ENCODE measurements at regions not wholly inside any gene's neighbourhood (a gene's known extent, or its start where the extent isn't known, plus 50 kb on each side); places are given as distances from the start of the nearest gene placed in this dataset.

- H3K9me3 ChIP-seq (ENCODE audit: control insufficient read depth, insufficient read depth, low read depth, low read length): no peaks in the 10 kb centered on the region
- in situ Hi-C loops (cut with HindIII; ENCODE audit: low pct_unique_long_range_greater_than_20kb, low sequenced_read_pairs) (no loop called here), intact Hi-C loops (cut with micrococcal nuclease; ENCODE audit: unreplicated experiment) (no loop called here)
- BruUV-seq (replicated peaks): no TSS peak
- H3K36me3 ChIP-seq (ENCODE audit: control insufficient read depth, insufficient read depth, low read length): no peaks in the 10 kb centered on the region
- ChIA-PET POLR2A (no interaction called here), CTCF (no interaction called here)
- no peak overlapping the region for H3K27ac ChIP-seq (ENCODE audit: low read length)
- TF ChIP-seq POLR2AphosphoS5 (IDR thresholded peaks at IDR 0.05; ENCODE audit: low read depth, low read length) (no peak), CTCF (IDR thresholded peaks at IDR 0.05) (no peak), REST (IDR thresholded peaks at IDR 0.05; ENCODE audit: insufficient read depth in 1 of 2, low read depth in 2 of 2, low read length in 1 of 2) (no peak), TCF7L2 (IDR thresholded peaks at IDR 0.05; ENCODE audit: low read depth, low read length) (no peak), SIN3A (IDR thresholded peaks at IDR 0.05; ENCODE audit: borderline replicate concordance, insufficient read depth, low read depth, low read length) (no peak)
- ATAC-seq (no peak), DNase-seq (ENCODE audit: low read depth, low spot score) (no peak)
- H3K27me3 ChIP-seq (ENCODE audit: control insufficient read depth, insufficient read depth, low read length): no peaks in the 10 kb centered on the region; the same call in 1 of the 2 replicates
- no peak overlapping the region for H3K4me3 ChIP-seq (ENCODE audit: low read depth in 2 of 2, low read length in 2 of 2)
- H3K4me1 ChIP-seq (ENCODE audit: control insufficient read depth, insufficient read depth, low read length): no peaks in the 10 kb centered on the region
These were observed 326.3 kb upstream of the TSHZ2 start for GRCh38 chr20:52645822-52646221.

- no TSS peak for BruUV-seq (replicated peaks)
- Histone ChIP-seq H3K4me3 (ENCODE audit: low read depth in 2 of 2, low read length in 2 of 2) (no peak overlapping the region), H3K4me1 (ENCODE audit: control insufficient read depth, insufficient read depth, low read length) (no peaks in the 10 kb centered on the region), H3K27ac (ENCODE audit: low read length) (no peak overlapping the region), H3K9me3 (ENCODE audit: control insufficient read depth, insufficient read depth, low read depth, low read length) (no peaks in the 10 kb centered on the region), H3K27me3 (ENCODE audit: control insufficient read depth, insufficient read depth, low read length) (no peaks in the 10 kb centered on the region; the same call in 1 of the 2 replicates), H3K36me3 (ENCODE audit: control insufficient read depth, insufficient read depth, low read length) (no peaks in the 10 kb centered on the region)
- no peak for TF ChIP-seq TCF7L2 (IDR thresholded peaks at IDR 0.05; ENCODE audit: low read depth, low read length)
- no peak for TF ChIP-seq CTCF (IDR thresholded peaks at IDR 0.05)
- TF ChIP-seq REST (IDR thresholded peaks at IDR 0.05; ENCODE audit: insufficient read depth in 1 of 2, low read depth in 2 of 2, low read length in 1 of 2): no peak
- TF ChIP-seq SIN3A (IDR thresholded peaks at IDR 0.05; ENCODE audit: borderline replicate concordance, insufficient read depth, low read depth, low read length): no peak
- TF ChIP-seq POLR2AphosphoS5 (IDR thresholded peaks at IDR 0.05; ENCODE audit: low read depth, low read length): no peak
- no peak for ATAC-seq
- no peak for DNase-seq (ENCODE audit: low read depth, low spot score)
- in situ Hi-C loops (cut with HindIII; ENCODE audit: low pct_unique_long_range_greater_than_20kb, low sequenced_read_pairs): no loop called here
- CTCF ChIA-PET: no interaction called here
- intact Hi-C loops (cut with micrococcal nuclease; ENCODE audit: unreplicated experiment): no loop called here
- POLR2A ChIA-PET: no interaction called here
These were observed 329.1 kb upstream of the TSHZ2 start for GRCh38 chr20:52643034-52643433.
